NCI-H146 (cell line): ENCODE measurements at regions not wholly inside any gene's neighbourhood (a gene's known extent, or its start where the extent isn't known, plus 50 kb on each side); places are given as distances from the start of the nearest gene placed in this dataset.
"Not testable (repeated sequence)": the region's sequence is repeated elsewhere in the genome, so short reads cannot be mapped to it uniquely, and the experiment has no call there.

Source experiments
- DNase-seq: peaks from one replicate; lab custom pipeline; 2025; lab: John Stamatoyannopoulos, UW

DNA sequence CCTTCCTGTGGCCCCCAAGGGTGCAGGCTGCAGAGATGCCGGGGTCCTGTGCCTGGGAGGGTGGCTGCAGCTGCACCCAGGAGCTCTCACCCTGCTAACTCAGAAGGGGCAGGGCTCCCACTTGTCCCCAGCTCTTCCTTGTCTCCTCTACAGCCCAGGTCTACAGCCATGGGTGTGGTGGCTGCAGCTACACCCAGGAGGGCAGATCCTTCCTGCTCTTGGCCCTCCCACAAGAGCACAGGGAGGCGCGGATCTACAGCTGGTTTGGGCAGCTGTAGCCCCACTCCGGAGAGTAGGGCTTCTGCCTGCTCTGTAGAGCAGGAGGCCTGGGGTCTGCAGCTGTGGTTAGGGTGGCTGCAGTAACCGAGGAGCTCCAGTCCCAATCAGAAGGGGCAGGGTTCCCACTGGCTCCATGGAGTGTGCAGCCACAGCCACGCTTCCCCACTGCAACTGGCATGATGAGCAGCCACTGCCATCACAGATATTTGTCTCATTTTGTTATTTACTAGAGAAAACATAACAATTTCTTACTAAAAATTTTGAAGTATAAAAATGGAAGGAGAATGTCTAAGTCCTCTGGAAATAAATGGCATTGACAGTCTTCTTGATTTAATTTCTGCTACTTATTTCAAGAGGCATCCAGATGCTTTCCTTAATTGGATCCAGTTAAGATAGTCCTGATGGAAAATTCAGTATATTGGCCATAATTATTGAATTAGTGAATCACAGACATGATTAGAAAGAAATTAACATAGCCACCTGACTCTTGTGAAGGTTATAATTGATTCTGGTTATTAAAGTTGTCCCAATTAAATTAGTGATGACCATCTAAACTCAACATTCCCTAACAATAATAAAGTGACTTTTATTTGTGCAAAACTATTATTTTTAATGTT lies 233.6 kb downstream of the KCNE4 start:
- DNase-seq: no peak

DNA sequence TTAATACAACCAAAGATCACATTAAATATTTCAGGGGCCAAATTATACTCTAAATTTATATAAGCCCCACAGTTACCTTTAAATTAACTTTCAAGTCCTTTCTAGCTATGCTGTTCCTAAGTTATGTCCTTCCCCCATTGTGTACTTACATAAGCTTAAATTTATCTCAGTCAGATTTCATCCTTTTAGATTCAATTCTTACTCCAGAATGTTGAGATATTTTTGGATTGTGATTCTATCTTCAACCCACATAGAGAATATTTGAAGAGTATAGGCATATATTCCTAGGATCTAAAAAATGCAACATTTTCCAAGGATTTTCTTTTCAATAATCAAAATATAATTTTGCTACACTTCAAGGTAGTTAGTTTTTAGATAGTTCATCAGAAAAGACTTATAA lies 242.8 kb downstream of the KCNE4 start:
- no peak for DNase-seq

DNA sequence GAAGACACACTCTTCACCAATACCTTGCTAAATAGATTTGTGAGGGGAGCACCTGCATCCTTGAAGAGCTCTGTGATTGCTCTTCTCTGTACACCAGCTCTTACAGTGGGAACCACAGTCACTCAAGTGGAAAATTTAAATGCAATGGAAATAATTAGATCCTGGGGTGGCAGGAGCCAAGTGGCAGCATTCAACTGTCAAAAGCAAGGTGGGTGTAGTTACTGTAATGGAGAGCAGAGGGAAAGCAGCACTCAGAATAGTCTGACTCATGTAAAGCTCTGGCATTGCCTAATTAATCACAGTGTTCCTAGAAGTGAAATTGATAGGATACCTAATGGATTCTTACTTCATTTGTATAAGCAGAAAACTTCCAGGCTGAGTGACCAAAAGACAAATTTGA lies 245.8 kb downstream of the KCNE4 start:
- peak; percentile 17 for DNase-seq

DNA sequence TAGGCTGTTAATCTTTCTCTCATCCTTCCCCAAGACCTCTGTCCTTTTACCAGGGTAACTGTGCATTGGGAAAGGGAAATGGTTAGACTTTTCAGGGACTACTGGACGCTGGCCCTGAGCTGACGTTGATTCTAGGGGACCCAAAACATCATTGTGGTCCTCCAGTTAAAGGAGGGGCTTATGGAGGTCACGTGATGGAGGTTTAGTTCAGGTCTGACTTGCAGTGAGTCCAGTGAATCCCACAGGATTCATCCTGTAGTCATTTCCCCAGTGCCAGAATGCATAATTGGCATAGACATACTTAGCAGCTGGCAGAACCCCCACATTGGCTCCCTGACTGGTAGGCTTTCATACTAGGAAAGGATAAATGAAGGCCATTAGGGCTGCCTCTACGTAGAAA lies 246.3 kb downstream of the KCNE4 start:
- not testable (repeated sequence) for DNase-seq

DNA sequence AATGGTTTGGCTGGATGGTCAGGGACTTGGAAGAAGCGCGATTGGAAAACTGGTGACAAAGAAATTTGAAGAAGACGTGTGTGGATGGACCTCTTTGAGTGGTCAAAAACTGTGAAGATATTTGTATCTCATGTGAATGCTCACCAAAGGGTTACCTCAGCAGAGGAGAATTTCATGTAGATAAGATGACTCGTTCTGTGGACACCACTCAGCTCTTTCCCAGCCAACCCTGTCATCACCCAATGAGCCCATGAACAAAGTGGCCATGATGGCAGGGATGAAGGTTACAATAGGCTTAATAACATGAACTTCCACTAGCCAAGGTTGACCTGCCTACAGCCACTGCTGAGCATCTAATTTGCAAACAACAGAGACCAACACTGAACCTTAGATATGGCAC lies 248.3 kb downstream of the KCNE4 start:
- DNase-seq: no peak

DNA sequence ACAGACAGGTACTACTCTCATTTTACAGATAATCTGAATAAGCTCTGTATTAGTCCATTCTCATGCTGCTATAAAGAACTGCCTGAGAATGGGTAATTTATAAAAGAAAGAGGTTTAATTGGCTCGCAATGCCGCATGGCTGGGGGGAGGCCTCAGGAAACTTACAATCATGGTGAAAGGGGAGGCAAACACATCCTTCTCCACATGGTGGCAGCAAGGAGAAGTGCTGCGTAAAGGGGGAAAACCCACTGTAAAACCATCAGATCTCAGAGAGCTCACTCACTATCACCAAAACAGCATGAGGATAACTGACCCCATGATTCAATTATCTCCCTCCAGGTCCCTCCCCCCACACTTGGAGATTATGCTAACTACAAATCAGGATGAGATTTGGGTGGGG lies 254.4 kb downstream of the KCNE4 start:
- peak; percentile 16 for DNase-seq

DNA sequence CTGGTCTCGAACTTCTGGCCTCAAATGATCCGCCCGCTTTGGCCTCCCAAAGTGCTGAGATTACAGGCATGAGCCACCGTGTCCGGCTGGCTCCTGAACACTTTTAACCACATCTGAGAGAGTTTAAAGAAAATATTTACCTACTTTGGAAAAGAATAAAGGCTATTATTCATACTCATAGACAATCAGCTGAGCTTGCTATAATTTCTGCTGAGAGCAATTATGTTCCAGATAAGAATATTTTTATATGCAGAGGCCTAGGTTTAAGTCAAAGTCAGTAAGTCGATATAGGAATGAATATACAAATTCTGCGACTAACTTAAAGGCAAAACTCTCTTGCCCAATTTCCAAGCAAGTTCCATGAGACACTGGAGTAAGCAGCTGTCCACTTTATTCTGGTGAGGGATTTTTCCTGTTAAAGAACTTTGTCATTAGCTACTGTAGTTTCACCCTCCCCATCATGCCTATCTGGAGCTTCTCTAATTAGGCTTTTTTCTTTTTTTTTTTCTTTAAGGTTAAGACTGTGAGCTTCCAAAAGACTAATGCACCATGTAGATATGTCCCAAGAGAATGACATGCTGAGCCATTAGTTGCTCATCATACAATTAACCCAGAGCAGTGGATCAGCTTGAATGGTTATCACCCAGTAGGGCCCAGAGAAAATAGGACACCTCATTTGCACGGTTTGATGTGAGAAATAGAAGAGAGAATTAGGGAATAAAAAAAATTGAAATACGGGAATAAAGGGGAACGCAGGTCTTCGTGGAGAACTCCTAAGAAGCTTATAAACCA lies 260.1 kb downstream of the KCNE4 start:
- DNase-seq: no peak

DNA sequence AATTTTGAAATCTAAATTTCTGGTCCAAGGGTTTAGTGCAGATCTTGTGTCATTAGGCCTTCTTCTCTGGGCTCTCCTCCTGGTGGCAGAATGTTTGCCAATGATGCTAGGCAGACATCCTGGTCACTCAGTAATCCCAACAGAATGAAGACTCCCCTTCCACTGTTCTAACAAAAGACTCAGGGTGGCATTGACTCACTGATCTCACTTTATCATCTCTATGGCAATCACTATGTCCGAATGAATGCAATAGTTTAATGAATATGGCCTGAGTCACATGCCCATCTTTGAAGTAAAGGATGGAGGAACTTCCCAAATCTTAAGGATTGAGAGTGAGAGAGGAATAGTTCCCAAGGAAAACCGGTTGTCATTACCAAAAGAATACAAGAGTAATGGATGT lies 261.1 kb downstream of the KCNE4 start:
- no peak for DNase-seq

DNA sequence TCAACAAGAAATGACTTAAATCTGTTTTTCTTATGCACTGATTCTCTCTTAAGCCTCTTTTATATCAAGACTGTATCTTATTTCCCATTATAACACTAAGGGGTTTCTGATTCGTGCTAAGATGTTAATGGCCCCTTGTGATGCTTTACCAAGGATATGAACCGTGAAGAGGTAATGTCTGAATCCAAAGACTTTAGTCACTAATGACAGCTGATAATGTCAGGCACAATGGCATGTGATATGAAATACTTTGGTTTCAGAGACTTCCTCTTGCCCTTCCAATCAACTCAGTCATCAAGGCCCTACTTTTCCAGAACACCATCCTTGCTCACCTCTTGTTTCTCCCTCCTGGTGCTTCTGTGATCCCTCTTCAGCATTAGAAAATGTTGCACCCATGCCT lies 262.8 kb downstream of the KCNE4 start:
- no peak for DNase-seq

DNA sequence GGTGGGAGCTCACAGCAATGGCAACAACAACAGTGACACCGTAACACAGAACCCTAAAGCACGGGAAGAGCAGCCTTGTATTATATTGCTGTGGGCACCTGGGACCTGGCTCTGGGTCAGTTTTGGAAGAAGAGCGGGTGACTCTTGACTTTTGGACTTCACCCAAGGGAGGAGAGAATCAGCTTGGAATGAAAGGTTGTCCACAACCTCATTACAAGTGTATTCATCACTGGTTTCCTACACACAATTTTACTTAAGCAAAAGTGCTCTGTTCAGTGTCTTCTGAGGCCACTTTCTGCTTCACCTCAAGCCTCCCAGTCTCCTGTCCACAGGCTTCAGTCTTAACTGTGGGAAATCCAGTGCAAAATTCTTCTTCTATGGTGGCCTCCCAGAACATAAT lies 263.8 kb downstream of the KCNE4 start:
- DNase-seq: no peak

DNA sequence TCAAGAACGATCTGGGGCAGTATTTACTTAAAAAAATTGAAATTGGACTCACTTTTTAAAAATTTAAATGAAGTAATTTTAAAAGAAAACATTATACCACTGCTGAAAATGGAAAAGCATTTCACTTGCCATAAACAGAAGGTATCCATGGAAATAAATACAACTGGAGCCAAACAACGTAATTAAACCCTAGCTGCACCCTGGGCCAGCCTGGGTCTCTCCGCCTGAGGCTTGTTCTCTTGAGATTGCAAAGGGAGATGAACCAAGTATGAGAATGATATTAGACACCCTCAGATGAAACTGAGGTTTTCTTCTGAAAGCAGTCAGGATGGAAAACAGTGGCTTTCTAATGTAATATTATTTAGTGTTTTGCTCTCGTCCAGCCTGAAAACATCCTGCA lies 264.4 kb downstream of the KCNE4 start:
- DNase-seq: no peak

DNA sequence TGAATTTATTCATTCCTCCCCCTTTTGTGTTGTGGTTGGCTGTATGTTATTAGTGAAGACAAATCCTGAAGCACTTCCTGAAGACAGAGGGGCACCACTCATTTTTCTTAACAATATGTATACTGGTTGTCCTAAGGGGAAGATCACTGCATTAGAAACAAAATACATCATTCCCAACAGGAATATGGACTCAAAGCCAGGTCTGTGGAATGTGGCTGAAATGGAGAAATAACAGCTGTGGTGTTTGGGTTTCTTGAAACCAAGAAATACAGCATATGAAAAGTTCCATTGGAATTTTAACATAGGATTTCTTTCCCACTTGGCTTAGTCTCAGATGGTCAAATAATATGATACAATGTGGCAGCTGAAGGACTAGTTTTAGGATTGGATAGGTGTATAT lies 267.6 kb downstream of the KCNE4 start:
- no peak for DNase-seq

DNA sequence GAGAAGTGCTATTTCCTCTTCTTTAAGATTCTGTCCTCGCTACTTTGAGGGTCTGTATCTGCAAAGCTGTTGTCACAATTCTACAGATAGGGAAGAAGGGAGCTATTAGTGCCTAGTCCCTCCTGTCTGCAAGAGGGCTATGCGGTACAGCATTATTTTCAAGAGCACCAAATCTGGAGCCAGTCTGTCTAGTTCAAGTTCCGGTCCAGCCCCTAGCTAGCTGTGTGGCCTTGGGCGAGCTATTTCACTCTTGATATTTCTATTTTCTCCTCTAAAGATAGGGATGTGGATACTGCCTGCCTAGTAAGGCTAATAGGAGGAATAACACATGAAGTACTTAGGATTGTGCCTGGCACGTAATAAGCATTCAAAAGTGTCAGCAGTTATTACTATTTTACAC lies 272.4 kb downstream of the KCNE4 start:
- DNase-seq: no peak

DNA sequence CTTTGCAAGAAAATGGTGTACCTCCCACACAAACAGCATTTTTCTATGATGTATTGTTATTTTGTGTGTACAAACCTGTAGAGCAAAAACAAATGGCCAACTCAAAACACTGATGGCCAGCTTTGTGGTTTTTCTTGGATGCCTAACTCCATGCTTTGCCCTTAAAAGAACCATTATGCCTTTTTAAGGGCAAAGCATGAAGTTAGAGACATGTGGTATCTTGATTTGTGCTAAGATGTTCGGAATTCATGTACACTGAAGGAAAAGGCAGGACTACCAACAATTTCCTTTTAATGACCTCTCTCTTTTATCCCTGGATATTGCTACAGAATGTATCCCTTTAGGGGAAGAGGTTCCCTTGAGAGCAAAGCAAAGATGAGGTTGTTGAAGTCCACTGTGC lies 273.6 kb downstream of the SCG2 start:
- DNase-seq: no peak

DNA sequence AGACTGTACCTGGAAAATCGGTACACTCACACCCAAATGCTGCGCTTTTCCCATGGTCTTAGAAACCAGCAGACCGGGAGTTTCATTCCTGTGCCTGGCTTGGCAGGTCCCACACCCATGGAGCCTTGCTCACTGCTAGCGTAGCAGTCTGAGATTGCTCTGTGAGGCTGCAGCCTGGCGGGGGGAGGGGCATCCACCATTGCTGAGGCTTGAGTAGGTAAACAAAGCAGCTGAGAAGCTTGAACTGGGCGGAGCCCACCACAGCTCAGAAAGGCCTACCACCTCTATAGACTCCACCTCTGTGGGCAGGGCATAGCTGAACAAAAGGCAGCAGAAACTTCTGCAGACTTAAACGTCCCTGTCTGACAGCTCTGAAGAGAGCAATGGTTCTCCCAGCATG lies 271.4 kb downstream of the SCG2 start:
- peak; percentile 7 for DNase-seq

DNA sequence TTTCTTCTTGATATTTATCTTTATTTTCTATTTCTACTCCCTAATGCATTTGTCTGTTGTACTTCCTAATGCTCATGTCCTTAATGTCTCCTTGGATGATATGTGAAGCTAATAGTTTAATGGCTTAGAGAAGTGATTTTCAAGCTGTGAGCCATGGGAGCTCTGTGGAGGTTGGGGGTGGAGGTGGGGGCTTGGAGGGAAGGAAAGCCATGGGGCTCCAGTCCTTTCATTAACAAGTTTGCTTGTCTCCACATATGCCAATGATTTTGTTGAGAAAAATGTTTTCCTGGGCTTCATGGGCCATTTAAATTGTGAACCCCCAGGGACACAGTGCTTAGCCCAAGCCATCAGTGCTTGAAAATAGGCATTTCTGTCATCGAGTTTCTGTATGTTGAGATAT lies 264.1 kb downstream of the SCG2 start:
- DNase-seq: no peak

DNA sequence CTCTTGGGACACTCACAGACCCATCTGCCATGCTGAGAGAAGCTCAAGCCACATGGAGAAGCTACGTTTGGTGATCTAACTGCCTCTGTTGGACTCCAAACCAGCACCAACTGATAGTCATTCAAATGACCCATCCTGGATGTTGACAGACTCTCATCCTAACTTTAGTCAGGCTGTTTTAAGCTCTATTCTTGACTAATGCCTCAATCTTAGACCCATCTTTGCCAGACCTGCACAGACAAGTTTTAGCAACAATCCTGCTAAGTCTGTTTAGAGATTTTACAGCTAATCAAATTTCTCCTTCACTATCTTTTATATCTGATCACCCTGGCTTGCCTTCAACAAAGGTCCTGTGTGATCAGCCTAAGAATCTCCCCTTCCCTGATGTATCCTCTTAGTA lies 245.1 kb downstream of the SCG2 start:
- DNase-seq: no peak

DNA sequence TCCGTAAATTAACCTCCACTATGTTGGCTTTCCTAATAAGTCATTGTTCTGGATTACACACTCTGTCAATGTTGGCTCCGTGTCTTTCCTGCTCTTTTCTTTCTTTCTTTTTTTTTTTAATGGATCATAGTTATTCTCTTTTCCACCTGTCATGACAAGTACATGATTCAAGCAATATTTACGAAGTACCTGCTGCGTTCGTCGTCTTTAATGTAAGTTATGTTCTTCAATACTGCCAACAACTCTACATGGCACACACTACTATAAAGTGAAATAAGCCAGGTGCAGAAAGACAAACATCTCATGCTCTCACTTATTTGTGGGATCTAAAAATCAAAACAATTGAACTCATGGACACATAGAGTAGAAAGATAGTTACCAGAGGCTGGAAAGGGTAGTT lies 239.1 kb downstream of the SCG2 start:
- no peak for DNase-seq

DNA sequence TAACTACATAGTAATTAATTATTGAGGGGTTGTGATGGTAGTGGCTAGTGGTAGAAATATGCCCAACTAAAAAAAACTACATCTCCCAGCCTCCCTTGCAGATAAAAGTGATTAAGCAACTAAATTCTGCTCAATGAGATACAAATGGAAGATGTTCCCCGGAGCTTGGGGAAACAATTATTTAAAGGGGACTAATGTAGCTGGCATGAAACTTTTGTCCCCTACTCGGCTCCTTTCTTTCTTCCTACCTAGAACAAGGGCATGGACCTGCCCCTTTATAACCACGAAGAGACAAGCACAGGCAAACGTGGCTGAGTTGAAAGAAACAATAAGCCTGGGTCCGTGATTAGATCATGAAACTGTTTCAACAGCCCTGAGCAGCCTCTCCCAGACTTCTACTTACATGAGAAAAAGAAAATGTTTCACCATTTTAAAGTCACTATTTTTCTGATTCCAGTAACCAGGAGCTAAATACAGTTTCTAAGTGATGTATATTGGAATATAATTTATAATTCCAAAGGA lies 236.9 kb downstream of the SCG2 start:
- DNase-seq: no peak

DNA sequence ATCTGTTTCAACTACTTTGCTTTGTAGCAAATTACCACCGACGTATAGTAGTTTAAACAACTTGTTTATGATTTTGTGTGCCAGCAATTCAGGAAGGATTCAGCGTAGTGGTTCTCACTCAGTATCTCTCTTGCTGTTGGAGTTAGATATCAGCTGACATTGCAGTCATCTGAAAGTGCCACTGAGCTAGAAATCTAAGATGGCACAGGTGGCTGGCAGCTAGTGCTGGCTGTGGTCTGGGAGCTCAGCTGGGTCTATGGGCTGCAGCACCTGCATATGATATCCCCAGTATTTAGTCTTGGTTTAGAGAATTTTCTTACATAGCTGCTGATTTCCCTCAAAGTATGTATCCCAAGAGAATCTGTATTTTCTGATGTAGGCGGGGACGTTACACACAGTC lies 235.6 kb downstream of the SCG2 start:
- DNase-seq: no peak

DNA sequence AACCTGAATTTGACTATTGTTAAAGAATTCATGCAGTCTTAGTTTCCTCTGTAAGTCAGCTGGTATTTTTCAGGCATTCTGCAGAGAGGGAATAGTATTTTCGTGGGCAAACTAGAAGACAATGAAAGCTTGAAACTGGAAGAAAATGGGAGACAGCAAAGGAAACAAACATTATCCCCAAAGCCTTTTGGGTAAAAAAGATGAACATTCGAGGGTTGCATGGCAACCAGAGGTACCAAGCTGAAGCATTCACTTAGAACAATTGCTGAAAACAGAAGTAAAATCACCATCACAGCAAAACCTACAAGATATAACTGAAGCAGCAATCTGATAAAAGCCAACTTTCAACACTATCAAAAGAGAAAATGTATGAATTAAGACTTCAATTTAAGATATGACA lies 233.7 kb downstream of the SCG2 start:
- DNase-seq: no peak

DNA sequence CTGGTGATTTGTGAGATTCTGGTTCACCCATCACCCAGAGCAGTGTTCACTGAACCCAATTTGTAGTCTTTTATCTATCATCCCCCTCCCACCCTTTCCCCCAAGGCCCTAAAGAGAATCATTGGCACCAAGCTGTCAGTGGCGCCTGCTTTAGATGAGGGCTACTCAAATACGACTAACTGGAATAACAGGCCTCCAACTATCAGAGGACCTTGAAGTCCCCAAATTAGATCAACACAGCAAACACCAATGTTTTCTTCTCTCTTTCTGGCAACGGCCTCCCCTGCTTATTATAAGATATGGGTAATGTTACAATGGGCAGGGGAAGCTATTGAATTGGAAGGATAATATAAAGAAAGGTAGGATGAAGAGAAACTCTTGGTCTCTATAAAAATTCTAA lies 232.3 kb downstream of the SCG2 start:
- DNase-seq: no peak

DNA sequence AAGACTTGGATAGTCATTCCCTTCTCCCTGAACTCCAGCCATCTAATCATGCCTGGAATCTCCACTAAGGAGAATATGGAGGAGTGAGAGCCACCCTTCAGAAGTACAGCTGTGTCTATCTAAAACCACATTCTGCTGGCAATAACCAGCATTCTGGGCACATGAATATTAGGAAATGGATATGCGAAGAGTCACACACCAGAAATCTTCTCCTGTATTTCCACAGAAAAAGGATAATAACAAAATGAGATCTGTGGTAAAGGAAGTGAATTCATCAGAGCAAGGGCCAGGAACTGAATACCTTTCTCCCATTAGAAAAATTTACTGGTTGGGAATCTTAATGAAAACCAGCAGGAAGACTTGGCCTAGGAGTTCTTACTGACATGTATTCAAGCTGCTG lies 218.8 kb downstream of the SCG2 start:
- DNase-seq: no peak
